ENCODE measurements at regions not wholly inside any gene's neighbourhood (a gene's known extent, or its start where the extent isn't known, plus 50 kb on each side); places are given as distances from the start of the nearest gene placed in this dataset.
A peak's percentile ranks its signal among the peaks of the same experiment; 100 is the strongest.

DNA sequence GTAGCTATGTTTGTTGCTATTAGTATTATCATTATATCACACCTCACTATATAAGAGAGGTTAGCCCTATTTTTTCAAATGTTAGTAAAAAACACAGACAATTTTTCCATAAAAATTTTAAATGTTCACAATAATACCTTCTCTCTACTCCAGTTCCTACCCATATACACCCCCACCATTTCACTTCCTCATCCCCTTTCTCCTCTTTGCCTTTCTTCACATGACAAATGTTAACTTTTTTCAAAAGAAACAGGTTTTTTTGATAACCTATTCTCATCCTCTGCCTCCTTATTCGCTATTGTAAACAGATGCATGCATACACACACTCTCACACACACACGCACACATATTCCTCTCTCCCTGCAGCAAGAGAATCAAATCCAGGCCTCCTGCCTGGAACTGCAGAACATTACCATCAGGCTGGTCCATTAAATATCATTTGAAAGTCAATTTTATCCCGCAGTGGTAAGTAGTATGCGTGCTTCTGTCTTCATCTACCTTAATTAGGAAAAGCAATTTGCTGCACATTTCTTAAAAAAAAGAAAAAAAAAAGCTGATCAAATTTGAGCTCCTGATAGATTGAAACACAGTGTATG is 55.5 kb downstream of the MID1IP1 start:
- no peaks in the 10 kb centered on the region for H3K27me3 ChIP-seq
- TF ChIP-seq, protein P1, sequence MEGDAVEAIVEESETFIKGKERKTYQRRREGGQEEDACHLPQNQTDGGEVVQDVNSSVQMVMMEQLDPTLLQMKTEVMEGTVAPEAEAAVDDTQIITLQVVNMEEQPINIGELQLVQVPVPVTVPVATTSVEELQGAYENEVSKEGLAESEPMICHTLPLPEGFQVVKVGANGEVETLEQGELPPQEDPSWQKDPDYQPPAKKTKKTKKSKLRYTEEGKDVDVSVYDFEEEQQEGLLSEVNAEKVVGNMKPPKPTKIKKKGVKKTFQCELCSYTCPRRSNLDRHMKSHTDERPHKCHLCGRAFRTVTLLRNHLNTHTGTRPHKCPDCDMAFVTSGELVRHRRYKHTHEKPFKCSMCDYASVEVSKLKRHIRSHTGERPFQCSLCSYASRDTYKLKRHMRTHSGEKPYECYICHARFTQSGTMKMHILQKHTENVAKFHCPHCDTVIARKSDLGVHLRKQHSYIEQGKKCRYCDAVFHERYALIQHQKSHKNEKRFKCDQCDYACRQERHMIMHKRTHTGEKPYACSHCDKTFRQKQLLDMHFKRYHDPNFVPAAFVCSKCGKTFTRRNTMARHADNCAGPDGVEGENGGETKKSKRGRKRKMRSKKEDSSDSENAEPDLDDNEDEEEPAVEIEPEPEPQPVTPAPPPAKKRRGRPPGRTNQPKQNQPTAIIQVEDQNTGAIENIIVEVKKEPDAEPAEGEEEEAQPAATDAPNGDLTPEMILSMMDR (IDR thresholded peaks at IDR 0.05; ENCODE audit: low read depth, low read length) = no peak
- no peaks in the 10 kb centered on the region for H3K36me3 ChIP-seq
- no peak overlapping the region for H3K27ac ChIP-seq
- H3K4me3 ChIP-seq = no peak overlapping the region
- peaks cover 7% of the 10 kb centered on the region for H3K4me1 ChIP-seq (ENCODE audit: low read depth)
- H3K9me3 ChIP-seq (ENCODE audit: low read depth) = no peaks in the 10 kb centered on the region
- DNase-seq (ENCODE audit: low read depth in 1 of 2, low spot score in 1 of 2) = no peak

DNA sequence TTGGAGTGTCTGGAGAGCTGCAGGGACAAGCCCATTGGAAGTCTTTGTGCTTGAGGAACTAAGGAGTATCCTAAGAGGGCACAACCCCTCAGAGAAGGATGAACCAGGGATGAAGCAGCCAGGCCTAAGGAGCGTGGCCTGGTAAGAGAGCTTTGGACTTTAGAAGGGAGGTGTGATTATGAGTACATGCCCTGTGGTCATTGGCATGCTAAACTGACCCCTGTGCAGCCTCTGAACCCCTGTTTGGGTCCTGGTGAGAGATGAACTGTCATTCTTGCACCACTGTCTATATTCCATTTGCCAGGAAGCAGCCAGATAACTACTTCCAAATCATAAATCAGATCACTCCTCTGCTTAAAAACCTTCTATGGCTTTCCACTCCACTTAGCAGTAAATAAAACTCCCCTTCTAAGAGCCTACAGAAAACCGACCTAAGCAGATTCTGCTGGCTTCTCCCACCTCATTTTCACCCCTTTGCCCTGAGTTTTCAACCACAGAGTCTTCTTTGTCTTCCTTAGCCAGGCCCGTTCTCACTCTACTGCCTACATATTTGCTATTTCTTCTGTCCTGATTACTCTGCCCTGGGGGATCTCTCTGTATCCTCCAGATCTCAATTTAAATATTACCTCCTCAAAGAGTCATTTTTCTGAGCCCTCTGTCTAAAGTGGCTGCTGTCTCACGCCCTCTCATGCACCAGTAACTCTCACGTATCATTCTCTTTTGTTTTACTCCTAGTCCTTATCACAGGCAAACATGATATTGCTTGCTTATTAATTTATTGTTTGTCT is 56.7 kb downstream of the MID1IP1 start:
- H3K4me3 ChIP-seq = no peak overlapping the region
- TF ChIP-seq, protein P1 (IDR thresholded peaks at IDR 0.05; ENCODE audit: low read depth, low read length) = no peak
- no peak for DNase-seq (ENCODE audit: low read depth in 1 of 2, low spot score in 1 of 2)
- H3K36me3 ChIP-seq = no peaks in the 10 kb centered on the region
- H3K27me3 ChIP-seq = no peaks in the 10 kb centered on the region
- H3K9me3 ChIP-seq (ENCODE audit: low read depth) = no peaks in the 10 kb centered on the region
- H3K4me1 ChIP-seq (ENCODE audit: low read depth) = peaks cover 7% of the 10 kb centered on the region
- no peak overlapping the region for H3K27ac ChIP-seq

DNA sequence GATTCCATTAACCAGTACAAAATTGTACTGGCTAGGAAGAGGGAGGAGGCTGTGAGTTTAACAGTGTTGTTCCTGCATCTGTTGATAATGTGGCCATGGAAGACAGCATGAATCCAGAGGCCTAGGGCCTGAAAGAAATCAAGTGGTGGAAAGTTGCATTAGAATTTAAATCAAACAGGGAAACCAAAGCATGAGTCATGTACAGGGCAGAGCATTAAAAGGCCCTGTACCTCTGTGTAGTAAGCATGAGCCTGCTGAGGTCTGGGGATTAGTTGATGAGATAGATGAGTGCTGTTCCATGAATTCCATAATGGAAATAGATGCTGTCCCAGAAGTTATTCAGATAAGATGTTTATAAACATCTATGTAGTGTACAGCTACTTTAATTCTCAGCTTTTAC is 58.3 kb downstream of the MID1IP1 start:
- Histone ChIP-seq H3K4me3 (no peak overlapping the region), H3K4me1 (ENCODE audit: low read depth) (peaks cover 16% of the 10 kb centered on the region), H3K9me3 (ENCODE audit: low read depth) (no peaks in the 10 kb centered on the region), H3K27me3 (no peaks in the 10 kb centered on the region), H3K36me3 (no peaks in the 10 kb centered on the region), H3K27ac (no peak overlapping the region)
- TF ChIP-seq, protein P1 (IDR thresholded peaks at IDR 0.05; ENCODE audit: low read depth, low read length) = no peak
- peak in 1 of 2 donors; percentile 30 for DNase-seq (ENCODE audit: low read depth in 1 of 2, low spot score in 1 of 2)

DNA sequence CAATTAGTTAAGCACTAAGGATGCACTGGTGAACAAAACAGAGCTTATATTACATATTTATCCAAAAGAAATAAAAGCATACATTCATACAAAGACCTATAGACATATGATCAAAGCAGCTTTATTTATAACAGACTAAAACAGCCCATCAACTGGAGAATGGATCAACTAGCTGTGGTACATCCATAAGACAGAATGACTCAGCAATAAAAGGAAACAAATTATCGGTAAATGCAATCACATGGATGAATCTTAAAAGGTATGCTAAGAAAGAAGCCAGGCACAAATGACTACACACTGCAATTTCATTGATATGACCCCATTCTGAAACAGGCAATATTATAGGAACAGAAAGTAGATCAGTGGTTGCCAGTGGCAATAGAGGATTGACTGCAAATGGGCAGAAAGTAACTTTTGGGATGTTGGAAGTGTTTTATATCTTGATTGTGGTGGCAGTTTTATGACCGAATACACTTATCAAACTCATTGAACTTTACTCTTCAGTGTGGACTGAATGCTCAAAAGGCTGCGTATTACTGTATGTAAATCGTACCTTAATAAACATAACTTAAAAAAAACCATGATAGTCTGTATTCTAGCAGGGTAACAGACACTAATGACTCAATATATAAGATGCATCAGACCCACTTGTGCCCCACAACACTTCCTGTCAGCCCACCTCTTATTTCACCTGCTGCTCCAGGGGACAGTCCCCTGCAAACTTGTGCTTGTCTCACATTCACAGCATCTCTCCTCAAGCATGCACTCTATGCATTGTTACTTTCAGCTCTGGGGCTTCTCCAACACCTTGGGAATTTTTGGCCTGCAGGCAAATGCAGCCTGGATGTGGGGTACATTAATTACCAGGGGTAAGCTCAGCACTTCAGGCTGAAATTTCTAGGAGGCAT is 59.1 kb downstream of the MID1IP1 start:
- Histone ChIP-seq H3K36me3 (no peaks in the 10 kb centered on the region), H3K4me1 (ENCODE audit: low read depth) (peaks cover 10% of the 10 kb centered on the region), H3K4me3 (no peak overlapping the region), H3K27me3 (no peaks in the 10 kb centered on the region), H3K9me3 (ENCODE audit: low read depth) (no peaks in the 10 kb centered on the region), H3K27ac (no peak overlapping the region)
- DNase-seq (ENCODE audit: low read depth in 1 of 2, low spot score in 1 of 2) = no peak
- TF ChIP-seq, protein P1 (IDR thresholded peaks at IDR 0.05; ENCODE audit: low read depth, low read length) = no peak

DNA sequence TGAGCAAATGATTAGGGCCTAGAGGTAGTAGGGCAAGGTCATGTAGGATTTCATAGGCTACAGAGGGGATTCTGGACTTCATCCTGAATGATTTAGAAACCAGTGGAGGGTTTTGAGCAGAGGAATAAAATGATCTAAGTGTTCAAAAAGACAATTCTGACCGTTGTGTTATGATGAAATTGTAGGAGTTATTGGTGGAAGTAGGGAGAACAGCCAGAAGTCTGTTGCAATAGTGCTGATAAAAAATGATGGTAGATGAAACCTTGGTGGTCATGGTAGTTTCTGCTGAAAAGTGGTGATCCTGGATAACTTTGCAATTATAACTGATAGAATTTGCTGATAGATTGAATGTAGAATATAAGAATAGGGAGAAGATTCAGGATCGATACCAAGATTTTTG is 60.2 kb downstream of the MID1IP1 start:
- Histone ChIP-seq H3K9me3 (ENCODE audit: low read depth) (no peaks in the 10 kb centered on the region), H3K27me3 (no peaks in the 10 kb centered on the region), H3K4me1 (ENCODE audit: low read depth) (peaks cover 10% of the 10 kb centered on the region), H3K36me3 (no peaks in the 10 kb centered on the region), H3K4me3 (no peak overlapping the region), H3K27ac (no peak overlapping the region)
- DNase-seq (ENCODE audit: low read depth in 1 of 2, low spot score in 1 of 2) = peak in 1 of 2 donors; percentile 70
- TF ChIP-seq, protein P1 (IDR thresholded peaks at IDR 0.05; ENCODE audit: low read depth, low read length) = no peak
